Fibroblast of skin of right quadriceps (primary cell): ENCODE measurements at regions not wholly inside any gene's neighbourhood (a gene's known extent, or its start where the extent isn't known, plus 50 kb on each side); places are given as distances from the start of the nearest gene placed in this dataset.

Experiments used
- DNase-seq: peaks from one replicate; pipeline ENCODE4 v3.0.0-alpha.2; 2013

GRCh38 chr16:14360326-14361037 is 269.6 kb downstream of the PARN start:
- no peak for DNase-seq

GRCh38 chr16:14358697-14359305 is 271.3 kb downstream of the PARN start:
- DNase-seq: no peak

- DNase-seq: no peak
These were observed 272.7 kb downstream of the PARN start for GRCh38 chr16:14357328-14357727.

- DNase-seq: no peak
These were observed 274.0 kb downstream of the PARN start for GRCh38 chr16:14356064-14356463.

- peak; percentile 32 for DNase-seq
These were observed 275.3 kb downstream of the PARN start for GRCh38 chr16:14354561-14355351.

- DNase-seq: no peak
These were observed 276.7 kb downstream of the PARN start for GRCh38 chr16:14353340-14353739.

GRCh38 chr16:14351647-14352046 is 278.4 kb downstream of the PARN start:
- no peak for DNase-seq

GRCh38 chr16:14350626-14351025 is 279.4 kb downstream of the PARN start:
- no peak for DNase-seq

- DNase-seq: no peak
These were observed 279.0 kb downstream of the MRTFB start for GRCh38 chr16:14350081-14350480.

- no peak for DNase-seq
These were observed 276.6 kb downstream of the MRTFB start for GRCh38 chr16:14347706-14348105.

- DNase-seq: no peak
These were observed 275.4 kb downstream of the MRTFB start for GRCh38 chr16:14346278-14347142.

- no peak for DNase-seq
These were observed 274.5 kb downstream of the MRTFB start for GRCh38 chr16:14345512-14346115.

- DNase-seq: no peak
These were observed 273.8 kb downstream of the MRTFB start for GRCh38 chr16:14344945-14345344.

- DNase-seq: no peak
These were observed 273.2 kb downstream of the MRTFB start for GRCh38 chr16:14344292-14344691.

GRCh38 chr16:14341324-14342225 is 270.5 kb downstream of the MRTFB start:
- DNase-seq: no peak

GRCh38 chr16:14339694-14340093 is 268.6 kb downstream of the MRTFB start:
- DNase-seq: no peak

- DNase-seq: no peak
These were observed 267.9 kb downstream of the MRTFB start for GRCh38 chr16:14338969-14339368.

GRCh38 chr16:14338236-14338635 is 267.1 kb downstream of the MRTFB start:
- DNase-seq: no peak

GRCh38 chr16:14337303-14338191 is 266.4 kb downstream of the MRTFB start:
- DNase-seq: no peak

GRCh38 chr16:14335297-14335696 is 264.2 kb downstream of the MRTFB start:
- no peak for DNase-seq
